Thyroid gland (tissue), 4 donors: ENCODE measurements at regions not wholly inside any gene's neighbourhood (a gene's known extent, or its start where the extent isn't known, plus 50 kb on each side); places are given as distances from the start of the nearest gene placed in this dataset.

Source experiments
- DNase-seq, 2 donors: peaks; one replicate each; pipeline ENCODE4 v3.0.0-alpha.2; 2019
- H3K27ac ChIP-seq, 3 donors: fragments of 200-600 bp; sonication (generic); 1 replicate in 2 of 3; 2 replicates in 1 of 3; pipeline ENCODE4 v1.5.1; 2016 to 2019; ENCODE audit warnings: mild to moderate bottlenecking in 1 of 3, moderate library complexity in 1 of 3
- H3K27me3 ChIP-seq: fragments of 200-600 bp; sonication (generic); one replicate; pipeline ENCODE4 v1.5.1; 2019
- H3K36me3 ChIP-seq, 2 donors: fragments of 200-600 bp; sonication (generic); one replicate each; pipeline ENCODE4 v1.5.1; 2016 to 2019
- H3K4me1 ChIP-seq, 2 donors: fragments of 200-600 bp; sonication (generic); one replicate each; pipeline ENCODE4 v1.5.1; 2017 to 2019
- H3K4me3 ChIP-seq, 3 donors: fragments of 200-600 bp; sonication (generic); replicated peaks in 1 of 3; 1 replicate in 2 of 3; 2 replicates in 1 of 3; pipeline ENCODE4 v1.5.1; 2016; ENCODE audit warnings: mild to moderate bottlenecking in 1 of 3
- H3K9me3 ChIP-seq: fragments of 200-600 bp; sonication (generic); one replicate; pipeline ENCODE4 v1.5.1; 2017
- CTCF ChIP-seq, 6 experiments: fragments of 200-600 bp in 3 of 6; fragments of 450-650 bp in 3 of 6; sonication (generic) in 3 of 6; IDR thresholded peaks; one replicate each; pipeline ENCODE4 v1.5.1; 2016 to 2019; ENCODE audit warnings: antibody characterized with exemption in 6 of 6, mild to moderate bottlenecking in 2 of 6, inconsistent platforms in 1 of 6, moderate library complexity in 1 of 6
- POLR2A ChIP-seq, 2 donors: fragments of 450-650 bp; IDR thresholded peaks; one replicate each; pipeline ENCODE4 v1.6.1; 2017; ENCODE audit warnings: antibody characterized with exemption in 2 of 2, mild to moderate bottlenecking in 2 of 2, moderate library complexity in 1 of 2
- WGBS, 2 donors: methylation state at CpG; one replicate each; pipeline ENCODE4 v1.1.5; 2017; 5-methylcytosine and 5-hydroxymethylcytosine counted together
- intact Hi-C: fragments of 100-400 bp; cut with DNase I; formaldehyde crosslinking; loops from one replicate; pipeline ENCODE4 v1.15.1; 2023

GRCh38 chr3:150177673-150178381 is 207.1 kb upstream of the PFN2 start:
- intact Hi-C loops: no loop called here
- TF ChIP-seq CTCF (IDR thresholded peaks at IDR 0.05): no peak
- TF ChIP-seq POLR2A (IDR thresholded peaks at IDR 0.05): no peak
- H3K4me1 ChIP-seq: no peaks in the 10 kb centered on the region
- no peak for DNase-seq
- H3K27me3 ChIP-seq: no peaks in the 10 kb centered on the region
- H3K9me3 ChIP-seq: no peaks in the 10 kb centered on the region
- H3K36me3 ChIP-seq: no peaks in the 10 kb centered on the region
- no peak overlapping the region for H3K27ac ChIP-seq
- 83 to 91% methylated on average over 4 of the region's 4 CpGs for WGBS, 2 donors
- H3K4me3 ChIP-seq: no peak overlapping the region

GRCh38 chr3:150174179-150174578 is 203.5 kb upstream of the PFN2 start:
- Histone ChIP-seq H3K4me3 (no peak overlapping the region), H3K27me3 (no peaks in the 10 kb centered on the region), H3K36me3 (no peaks in the 10 kb centered on the region), H3K4me1 (peaks cover 0 to 5% of the 10 kb centered on the region in 2 donors), H3K27ac (no peak overlapping the region), H3K9me3 (no peaks in the 10 kb centered on the region)
- DNase-seq: no peak
- WGBS, 2 donors: 73 to 86% methylated on average over 1 of the region's 1 CpG
- no peak for TF ChIP-seq POLR2A (IDR thresholded peaks at IDR 0.05)
- TF ChIP-seq CTCF (IDR thresholded peaks at IDR 0.05): no peak
- intact Hi-C loops: no loop called here

- Histone ChIP-seq H3K9me3 (no peaks in the 10 kb centered on the region), H3K36me3 (no peaks in the 10 kb centered on the region), H3K27ac (no peak overlapping the region), H3K27me3 (no peaks in the 10 kb centered on the region), H3K4me3 (no peak overlapping the region), H3K4me1 (peaks cover 0 to 12% of the 10 kb centered on the region in 2 donors)
- 13 to 60% methylated on average over 2 of the region's 2 CpGs for WGBS, 2 donors
- DNase-seq: peak in 1 of 2 donors; percentile 14
- intact Hi-C loops: no loop called here
- TF ChIP-seq CTCF (IDR thresholded peaks at IDR 0.05) (no peak), POLR2A (IDR thresholded peaks at IDR 0.05) (no peak)
Measured at GRCh38 chr3:150172356-150172755, 201.7 kb upstream of the PFN2 start.

GRCh38 chr3:150170852-150171520 is 200.3 kb upstream of the PFN2 start:
- no peak for DNase-seq
- WGBS, 2 donors: 71 to 90% methylated on average over 6 of the region's 6 CpGs
- TF ChIP-seq CTCF (IDR thresholded peaks at IDR 0.05): no peak
- no peak for TF ChIP-seq POLR2A (IDR thresholded peaks at IDR 0.05)
- no peaks in the 10 kb centered on the region for H3K9me3 ChIP-seq
- H3K4me3 ChIP-seq: no peak overlapping the region
- intact Hi-C loops: no loop called here
- H3K4me1 ChIP-seq: peaks cover 0 to 12% of the 10 kb centered on the region in 2 donors
- H3K36me3 ChIP-seq: no peaks in the 10 kb centered on the region
- no peaks in the 10 kb centered on the region for H3K27me3 ChIP-seq
- no peak overlapping the region for H3K27ac ChIP-seq

- TF ChIP-seq CTCF (IDR thresholded peaks at IDR 0.05) (no peak), POLR2A (IDR thresholded peaks at IDR 0.05) (no peak)
- H3K27ac ChIP-seq: no peak overlapping the region
- no peaks in the 10 kb centered on the region for H3K36me3 ChIP-seq
- H3K4me3 ChIP-seq: no peak overlapping the region
- WGBS, 2 donors: 74 to 81% methylated on average over 5 of the region's 5 CpGs
- DNase-seq: no peak
- no peaks in the 10 kb centered on the region for H3K9me3 ChIP-seq
- no peaks in the 10 kb centered on the region for H3K27me3 ChIP-seq
- peaks cover 0 to 12% of the 10 kb centered on the region in 2 donors for H3K4me1 ChIP-seq
- intact Hi-C loops: no loop called here
Measured at GRCh38 chr3:150169330-150169940, 198.7 kb upstream of the PFN2 start.
